DMS 273 treated with DMSO at 0.1 percent for 48 hours (cell line): ENCODE measurements at regions not wholly inside any gene's neighbourhood (a gene's known extent, or its start where the extent isn't known, plus 50 kb on each side); places are given as distances from the start of the nearest gene placed in this dataset.
A peak's percentile ranks its signal among the peaks of the same experiment; 100 is the strongest.

Source experiments
- DNase-seq: peaks from one replicate; lab custom pipeline; 2025; lab: John Stamatoyannopoulos, UW

DNA sequence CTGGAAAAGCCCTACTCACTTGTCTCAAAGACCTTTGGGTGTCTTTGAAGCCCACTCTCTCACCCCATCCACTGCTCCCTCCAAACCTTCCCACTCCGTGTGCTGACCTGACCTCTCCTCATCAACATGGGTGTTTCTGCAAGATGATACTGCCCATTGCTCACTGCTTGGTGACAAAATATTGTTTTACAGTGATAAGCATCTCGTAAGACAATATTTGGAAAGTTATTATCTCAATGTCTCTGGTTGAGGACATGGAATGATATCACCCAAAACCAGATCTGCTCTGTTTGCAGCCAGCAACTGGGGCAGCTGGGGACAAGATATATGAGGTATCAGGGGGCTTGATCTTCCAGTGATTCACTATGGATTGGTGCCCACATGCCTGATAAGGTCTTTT is 195.8 kb downstream of the SALL1 start:
- DNase-seq, result no peak

DNA sequence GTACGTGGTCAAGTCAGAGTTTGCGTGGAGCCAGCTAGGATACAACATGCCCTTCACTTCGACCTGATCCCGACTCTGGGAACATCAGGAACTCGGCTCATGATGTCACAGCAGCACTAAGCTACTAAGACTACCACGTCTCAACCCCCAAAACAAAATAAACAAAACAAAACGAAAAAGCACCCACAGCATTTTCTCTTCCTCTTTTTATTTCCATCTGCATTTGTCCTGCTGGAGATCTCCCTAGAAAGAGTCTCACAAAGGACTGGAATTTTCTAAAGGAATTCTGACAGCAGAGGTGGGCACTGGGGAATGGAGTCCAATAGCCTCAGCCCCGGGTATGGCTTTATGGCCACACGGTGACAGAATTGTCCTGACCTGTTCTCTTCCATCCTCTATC is 196.6 kb downstream of the SALL1 start:
- DNase-seq, result no peak

DNA sequence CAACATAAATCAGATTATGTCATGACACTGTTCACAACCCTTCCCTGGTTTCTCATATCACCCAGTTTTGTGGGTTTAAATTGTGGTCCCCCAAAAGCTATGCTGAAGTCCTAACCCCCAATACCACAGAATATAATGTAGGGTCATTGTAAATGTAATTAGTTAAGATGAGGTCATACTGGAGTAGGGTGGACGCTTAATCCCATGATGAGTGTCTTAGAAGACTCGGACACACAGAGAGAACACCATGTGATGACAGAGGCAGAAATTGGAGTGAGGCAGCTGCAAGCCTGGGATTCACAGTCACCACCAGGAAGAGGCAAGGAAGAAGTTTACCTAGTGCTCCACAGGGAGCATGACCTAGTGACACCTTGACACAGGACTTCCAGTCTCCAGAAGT is 197.8 kb downstream of the SALL1 start:
- DNase-seq, result no peak

DNA sequence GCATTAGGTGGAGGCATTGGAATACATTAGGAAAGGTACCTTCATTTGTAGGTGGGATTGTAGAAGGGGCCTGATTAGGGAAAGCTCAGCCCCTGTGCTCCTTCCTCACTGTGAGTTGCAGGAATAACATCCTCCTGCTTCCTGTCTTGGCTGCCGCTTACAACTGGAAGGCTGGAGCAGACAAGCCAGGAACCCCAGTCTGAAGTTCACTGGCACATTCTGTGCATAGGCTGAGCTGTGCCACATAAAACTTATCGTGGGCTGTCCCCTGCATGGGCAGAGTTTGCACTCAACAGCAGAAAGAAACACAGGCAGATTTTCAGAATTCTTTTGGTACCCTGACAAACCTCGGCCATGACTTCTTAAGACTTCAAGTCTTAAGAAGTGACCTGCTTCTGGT is 200.1 kb downstream of the SALL1 start:
- DNase-seq, result no peak

DNA sequence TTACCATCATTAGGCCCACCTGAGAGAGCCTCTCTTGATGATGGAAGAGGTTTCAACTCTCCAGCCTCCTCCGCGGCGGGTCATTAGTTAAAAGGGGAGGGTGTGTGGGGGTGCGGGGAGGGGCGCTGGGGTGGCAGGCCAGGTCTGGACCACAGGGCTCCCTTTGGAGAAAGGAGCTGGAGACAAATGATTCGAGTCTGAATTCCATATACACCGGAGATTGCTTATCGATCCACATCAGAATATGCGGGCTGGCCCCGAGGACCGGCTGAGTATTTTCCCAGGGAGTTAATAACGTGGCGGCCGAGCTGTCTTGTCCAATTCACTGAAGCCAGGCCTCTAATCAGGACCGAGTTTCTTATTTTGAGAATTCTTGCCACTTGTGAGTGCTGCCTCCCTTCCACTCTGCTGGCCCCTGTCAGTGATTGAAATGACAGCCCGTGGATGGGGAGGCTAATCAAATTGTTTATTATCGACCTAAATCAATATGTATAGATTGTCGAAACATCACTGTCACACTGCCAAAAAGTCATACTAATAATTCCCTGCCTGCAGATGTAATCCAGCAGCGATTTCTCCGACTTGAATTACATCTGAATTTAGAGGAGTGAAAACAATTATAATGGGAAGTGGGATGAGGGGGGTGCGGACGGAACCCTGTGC is 202.7 kb downstream of the SALL1 start:
- no peak for DNase-seq

DNA sequence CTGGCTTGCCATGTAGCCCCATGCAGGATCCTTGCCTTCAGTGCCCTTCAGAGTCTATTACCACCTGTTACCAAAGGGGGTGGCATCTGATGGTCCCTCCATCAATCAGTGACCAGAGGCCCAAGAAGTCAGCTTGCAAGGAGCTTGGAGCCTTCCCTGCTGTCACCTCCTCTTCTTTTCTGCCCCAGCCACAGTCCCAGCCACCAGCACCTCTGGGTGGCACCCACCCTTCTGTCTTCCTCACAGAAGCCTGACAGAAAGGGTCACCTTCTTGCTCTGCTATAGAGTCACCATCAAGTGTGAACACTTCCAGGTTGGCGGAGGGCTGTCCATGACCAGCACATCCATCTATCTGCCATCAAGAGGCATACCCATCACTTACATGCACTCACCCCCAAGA is 203.2 kb downstream of the SALL1 start:
- DNase-seq, result no peak

DNA sequence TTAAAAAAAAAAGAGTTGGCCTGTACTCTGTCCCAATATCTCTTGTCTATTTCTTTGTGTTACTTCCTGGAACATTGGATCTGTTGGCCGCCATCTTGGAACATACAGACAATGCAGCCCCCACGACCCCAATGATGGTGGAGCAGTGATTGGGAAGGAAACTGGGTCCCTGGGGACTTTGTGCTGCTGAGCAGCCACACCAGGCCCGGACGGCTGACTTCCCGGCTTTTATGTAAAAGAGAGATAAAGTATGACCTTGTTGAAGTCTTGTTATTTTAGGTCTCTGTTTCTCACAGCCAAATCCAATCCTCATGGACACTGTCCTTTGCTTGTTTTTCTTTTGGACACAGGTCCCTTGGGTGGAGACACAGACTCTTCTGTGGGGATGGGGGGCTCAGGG is 204.5 kb downstream of the SALL1 start:
- DNase-seq, result no peak

DNA sequence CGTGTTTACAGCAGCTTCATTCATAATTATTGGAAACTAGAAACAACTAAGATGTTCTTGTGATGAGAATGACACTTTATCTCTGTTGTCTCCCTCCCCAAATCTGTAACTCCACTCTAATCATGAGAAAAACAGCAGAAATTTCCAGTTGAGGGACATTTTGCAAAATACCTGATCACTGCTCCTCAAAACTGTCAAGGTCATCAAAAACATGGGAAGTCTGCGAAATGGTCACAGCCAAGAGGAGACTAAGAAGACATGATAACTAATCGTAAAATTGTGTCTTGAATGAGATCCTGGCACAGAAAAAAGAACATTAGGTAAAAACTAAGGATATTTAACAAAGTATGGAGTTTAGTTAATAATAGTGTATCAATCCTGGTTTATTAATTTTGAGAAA is 204.2 kb downstream of the CYLD start:
- no peak for DNase-seq

DNA sequence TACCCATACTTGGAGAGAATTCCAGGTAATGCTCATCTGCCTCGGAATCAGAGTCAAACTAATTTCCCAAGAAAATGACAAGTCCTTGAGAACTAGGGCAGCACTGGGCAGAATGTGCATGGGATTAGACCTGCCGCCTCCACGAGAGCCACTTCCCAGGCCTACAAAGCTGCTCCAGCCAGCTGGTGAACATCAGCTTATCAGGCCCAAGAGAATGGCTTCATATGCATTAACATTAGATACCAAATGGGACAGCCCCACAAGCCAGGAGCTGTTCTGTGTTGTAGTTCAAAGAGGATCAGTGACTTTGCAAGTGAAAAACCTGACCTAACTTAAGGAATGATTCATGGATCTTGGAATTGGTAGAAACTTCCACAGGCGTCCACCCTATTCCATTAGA is 203.3 kb downstream of the CYLD start:
- no peak for DNase-seq

DNA sequence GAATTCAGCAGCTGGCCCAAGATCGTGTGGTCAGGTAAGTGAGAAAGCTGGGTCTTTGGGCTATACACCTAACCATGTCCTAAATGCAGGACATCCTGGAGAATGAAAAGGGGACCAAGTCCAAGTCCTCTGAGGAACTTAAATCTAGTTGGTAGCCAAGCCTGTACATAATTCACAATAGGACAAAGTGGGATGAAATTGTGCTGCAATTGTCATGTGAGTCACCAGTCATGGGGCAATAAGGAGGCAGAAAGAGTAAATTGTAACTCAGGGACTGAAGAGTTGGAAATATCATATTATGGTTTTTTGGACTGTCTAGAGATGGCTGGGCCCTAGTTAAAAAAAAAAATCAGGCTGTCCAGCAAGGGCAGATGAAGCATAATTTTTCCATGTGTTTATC is 202.6 kb downstream of the CYLD start:
- no peak for DNase-seq

DNA sequence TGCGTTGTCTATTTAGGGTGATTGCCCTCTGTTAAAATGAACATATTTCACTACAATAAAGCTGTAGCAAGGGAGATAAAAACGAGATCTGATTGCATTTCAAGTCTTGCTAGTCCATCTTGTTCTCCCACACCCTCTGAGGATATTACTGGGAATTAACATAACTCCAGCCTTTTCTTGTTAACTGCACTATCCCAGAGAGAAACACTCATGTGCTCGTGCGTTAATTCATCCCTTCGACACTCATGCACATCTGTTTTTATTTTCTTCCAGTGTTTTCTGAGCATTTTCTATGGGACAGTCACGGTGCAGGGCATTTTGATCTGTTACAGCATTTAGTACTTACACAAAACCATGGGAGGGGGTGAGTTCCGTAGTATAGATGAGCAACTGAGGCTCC is 202.1 kb downstream of the CYLD start:
- DNase-seq, result no peak

DNA sequence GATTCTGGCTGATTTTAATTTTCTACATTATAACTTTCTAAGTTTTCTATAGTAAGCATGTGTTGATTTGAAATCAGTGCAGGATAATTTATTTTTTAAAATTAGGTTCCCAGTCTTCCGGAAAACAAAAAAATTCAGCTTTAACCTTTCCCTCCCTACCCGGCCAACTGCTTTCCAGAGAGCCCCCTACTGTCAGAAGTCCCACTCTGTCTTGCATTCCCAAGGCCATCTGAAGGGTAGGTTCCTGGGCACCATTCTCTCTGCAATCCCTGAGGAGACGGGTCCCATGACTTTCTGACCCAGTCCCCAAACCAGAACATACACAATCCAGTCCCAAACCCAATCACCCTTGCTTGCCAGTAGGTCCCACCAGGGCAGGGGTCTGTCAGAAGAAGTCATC is 200.3 kb downstream of the CYLD start:
- DNase-seq, result no peak

DNA sequence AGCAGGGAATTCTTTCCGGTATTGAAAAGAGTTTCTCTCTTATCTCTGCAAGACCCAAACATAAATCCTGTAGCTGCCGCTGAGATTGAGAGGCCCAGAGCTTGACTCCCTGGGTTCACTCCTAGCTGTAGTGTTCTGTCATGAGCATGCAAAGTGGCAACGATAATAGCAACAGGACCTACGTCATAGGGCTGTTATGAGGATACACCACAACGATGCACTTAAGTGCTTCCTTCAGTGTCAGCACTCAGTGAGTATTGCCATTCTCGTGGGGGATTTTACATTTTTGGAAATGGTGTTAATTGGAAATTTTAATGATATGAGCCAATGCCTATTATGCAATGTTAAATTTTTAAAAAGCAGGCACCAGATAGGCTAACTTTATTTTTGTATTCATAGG is 199.8 kb downstream of the CYLD start:
- DNase-seq, result no peak

DNA sequence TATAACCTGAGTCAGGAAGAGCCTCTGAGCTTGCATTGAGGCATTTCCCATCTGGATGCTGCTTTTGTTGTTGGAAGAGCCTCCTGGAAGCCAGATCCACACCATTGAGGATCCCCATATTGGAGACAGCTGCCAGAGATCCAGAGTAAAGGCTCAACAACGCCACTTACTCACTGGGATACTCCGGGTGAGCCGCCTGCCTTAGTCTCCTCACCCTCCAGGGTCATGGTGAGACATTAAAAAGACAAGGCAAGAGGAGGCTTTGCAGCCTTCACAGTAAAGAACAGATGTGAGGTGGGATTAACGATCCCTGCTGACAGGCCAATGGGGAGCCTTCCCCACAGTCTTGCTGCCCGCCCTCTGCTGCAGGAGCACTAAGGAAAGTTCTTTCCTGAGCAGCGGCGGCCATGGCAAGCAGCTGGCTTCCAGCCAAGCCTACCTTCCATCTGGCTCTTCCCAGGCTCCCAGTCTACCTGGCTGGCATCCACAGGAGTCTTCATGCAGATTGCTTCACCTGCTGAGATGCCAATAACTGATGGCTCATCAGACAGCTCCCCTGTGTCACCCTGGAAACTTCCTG is 198.5 kb downstream of the CYLD start:
- peak; percentile 41 for DNase-seq

DNA sequence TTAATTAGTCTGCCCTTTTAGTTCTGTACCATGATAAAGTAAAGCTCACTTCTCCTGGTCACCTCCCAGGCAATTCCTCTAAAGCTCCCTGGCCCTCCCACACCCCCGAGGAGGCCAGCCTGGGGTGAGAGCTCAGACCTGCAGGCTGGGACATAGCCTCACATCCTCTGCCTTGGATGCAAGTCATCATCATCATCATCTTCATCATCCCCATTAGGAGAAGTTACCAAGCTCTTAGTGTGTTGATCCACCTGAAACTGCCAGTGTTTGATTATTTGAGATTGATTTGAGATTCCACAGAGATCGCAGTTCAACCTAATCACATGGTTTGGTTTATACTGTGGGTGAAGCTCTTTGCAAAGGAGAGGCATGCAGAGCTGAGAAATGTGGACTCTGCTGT is 197.5 kb downstream of the CYLD start:
- no peak for DNase-seq

DNA sequence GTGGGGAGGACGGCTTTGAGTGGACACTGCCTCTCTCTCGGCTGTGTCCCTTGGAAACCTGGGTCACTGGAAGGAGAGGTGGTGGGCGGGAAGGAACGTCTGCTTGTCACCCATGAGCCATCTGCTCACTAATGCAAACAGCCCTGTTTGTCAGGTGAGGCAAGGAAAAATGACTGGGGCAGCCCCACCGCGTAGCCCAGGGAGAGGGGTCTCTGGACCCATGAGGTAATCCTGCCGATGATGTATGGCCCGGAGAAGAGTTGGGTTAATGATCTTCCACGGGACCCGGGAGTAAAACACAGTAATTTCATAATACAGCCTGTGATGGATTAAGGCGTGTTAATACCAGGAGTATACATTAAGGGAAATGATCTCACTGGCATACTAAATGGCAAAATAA is 197.0 kb downstream of the CYLD start:
- DNase-seq, result no peak

DNA sequence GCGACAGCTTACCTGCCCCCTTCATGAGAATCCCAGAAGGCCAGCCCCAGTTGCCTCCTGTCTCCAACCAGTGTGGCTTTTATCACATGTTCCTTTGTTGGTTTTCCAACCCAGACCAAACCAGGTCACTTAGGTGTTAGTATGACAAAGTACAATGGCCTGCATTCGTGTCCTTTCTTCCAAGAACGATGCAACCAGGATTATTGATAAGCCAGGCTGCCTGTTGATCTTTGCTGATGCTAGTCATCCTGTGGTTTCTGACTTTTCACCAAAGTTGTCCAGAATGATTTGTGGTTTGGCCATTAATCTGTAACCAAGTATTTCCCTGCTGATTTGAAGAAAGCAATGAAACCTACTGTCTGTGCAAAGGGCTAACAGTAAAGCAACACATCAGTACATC is 191.4 kb downstream of the CYLD start:
- DNase-seq, result no peak

DNA sequence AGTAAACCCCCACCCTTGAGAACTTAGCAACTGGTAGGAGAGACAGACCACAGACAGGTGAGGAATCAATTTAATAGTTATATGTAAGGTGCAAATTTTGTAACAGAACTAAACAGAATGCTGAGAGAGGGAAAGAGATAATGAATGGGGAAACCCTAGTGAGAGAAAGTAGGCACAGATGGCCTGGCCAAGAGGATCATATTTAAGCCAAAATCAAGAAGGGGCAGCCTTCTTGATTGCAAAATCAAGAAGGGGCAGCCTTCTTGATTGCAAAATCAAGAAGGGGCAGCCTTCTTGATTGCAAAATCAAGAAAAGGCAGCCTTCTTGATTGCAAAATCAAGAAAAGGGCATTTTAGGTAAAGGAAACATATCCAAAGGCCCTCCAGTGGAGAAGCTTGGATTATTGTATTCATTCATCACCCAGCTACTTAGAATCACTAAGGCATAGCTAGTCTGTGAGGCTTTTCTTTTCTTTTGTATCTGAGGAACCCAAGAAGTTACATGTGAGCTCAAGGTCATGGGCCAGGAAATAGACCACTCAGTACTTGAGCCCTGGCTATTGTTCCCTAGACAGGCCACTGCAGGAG is 190.6 kb downstream of the CYLD start:
- no peak for DNase-seq

DNA sequence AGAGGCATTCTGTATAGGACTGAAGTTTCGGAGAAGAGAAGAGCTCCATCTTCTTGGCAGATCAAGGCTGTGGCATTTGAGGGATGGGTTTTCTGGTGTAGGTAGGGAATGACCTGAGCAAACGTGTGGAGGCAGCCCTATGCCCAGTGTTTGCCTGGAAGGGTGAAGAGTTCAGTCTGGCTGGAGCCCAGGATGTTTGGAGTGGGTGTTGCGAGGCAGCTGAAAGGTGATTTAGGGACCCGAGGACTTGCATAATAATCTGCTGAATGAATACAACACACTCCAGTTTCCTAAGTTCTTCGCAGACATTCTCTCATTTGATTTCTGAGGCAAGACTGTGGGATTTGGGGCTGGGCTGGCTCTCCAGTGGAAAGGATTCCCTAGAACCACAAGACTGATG is 186.2 kb downstream of the CYLD start:
- DNase-seq, result no peak

DNA sequence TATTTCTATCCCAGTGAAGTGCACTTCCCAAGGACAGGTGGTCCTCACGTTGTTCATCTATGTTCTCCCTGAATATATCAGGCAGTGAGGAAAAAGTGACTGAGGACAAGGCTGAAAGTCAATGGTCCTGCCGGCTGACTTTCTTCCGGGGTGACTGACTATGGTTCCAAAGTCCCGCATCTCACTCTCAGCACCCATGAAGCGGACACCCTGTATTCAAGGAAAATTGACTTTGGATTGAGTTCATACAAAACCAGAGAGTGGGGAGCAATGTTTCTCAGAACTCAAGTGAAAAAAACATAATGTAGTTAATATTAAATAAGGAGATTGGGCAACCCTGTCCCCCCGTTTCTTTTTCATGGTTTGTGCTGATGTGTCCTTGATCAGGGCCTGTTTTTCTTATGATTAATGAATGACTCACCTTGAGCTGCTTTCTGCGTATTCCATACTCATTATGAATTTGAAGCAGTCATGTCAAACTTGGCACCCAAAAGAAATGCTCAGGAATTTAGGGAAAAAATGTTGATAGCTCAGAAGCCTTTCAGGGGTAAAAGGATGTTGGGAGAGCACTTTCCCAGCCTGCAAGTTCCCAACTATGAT is 184.0 kb downstream of the CYLD start:
- no peak for DNase-seq

DNA sequence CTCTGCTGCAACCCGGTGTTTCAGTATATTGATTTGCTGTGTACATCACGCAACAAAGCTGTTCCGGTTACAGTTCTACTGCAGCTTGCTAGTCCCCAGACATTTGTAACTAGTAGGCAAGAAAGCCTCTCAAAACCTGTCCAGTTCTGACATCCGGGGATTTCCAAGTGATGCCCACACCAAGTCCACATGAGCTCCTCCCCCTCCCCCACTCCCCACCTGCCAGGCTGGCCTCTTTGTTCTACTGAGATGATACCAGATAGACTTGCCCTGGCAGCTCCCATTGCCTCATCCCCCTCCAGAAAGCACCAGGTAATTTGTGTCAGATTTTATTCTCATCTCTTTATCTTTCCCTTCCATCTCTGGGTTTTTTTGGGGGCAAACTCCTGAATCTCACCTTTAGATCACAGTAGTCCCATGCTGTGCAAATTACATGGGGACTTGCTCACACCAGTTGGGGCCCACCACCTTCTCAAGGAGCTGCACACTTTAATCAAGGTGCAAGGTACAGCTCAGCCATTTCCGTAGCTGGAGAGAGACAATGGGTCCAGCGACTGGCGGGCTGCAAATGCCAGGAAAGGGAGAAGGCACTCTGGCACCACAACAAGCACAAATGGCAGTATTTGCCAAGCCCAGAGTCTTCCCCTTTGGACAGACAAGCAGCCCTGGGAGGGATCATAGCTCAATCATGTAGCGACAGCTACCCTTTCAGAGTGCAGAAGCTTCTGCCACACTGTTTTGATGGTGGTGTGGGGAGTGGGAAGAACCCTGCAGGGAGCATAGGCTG is 183.1 kb downstream of the CYLD start:
- no peak for DNase-seq

DNA sequence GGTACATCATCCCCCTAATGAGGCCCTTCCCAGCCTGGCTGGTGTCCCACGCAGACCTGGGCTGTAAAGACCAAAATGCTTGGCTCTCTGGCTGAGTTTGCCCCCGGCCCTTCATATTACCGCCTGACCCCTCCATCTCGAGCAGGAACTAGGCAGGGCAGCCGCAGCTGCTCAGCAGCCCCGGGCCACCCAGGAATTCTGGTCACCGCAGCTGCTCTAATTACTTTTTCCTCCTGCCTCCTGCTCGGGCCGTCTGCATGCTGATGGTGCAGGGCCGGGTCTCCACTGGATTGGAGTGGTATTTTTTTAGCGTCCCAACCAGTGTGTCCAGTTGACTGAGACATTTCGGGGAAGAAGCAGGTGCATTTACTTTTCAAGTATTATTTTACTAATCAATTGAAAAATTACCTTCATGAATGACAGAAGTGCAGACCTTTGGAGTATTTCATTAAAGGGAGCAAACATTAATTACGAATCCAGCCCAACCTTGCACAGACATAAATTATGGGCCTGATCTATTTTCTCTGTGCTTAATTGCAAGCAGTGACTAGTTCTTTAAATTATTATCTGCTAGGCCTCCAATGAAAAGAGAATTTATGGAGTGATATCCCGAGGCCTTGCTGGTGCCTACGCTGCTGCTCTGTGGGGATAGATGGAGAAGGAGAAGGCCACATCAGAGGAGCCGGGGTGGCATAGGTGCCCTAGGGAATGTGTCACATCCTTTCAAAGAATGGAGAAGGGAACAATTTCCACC is 176.2 kb downstream of the CYLD start:
- DNase-seq, result no peak
